ENCODE measurements at regions not wholly inside any gene's neighbourhood (a gene's known extent, or its start where the extent isn't known, plus 50 kb on each side); places are given as distances from the start of the nearest gene placed in this dataset.

DNA sequence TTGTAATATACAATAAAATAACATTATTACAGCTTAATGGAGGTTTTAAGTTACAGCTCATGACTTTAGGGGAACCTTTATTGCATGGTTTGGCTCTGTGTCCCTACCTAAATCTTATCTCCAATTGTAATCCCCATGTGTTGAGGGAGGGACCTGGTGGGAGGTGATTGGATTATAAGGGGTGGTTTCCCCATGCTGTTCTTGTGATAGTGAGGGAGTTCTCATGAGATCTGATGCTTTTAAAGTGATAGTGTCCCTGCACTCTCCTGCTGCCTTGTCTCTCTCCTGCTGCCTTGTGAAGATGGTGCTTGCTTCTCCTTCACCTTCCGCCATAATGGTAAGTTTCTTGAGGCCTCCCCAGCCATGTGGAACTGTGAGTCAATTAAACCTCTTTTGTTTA is 132.1 kb upstream of the SYT1 start:
- TF ChIP-seq CTCF (IDR thresholded peaks at IDR 0.05; ENCODE audit: extremely low read depth in 1 of 2, insufficient read depth in 1 of 2, low read depth in 1 of 2, low read length in 2 of 2) (no peak), POLR2A (IDR thresholded peaks at IDR 0.05; ENCODE audit: low read depth, low read length) (no peak)
